HG02970 (cell line): ENCODE measurements at regions not wholly inside any gene's neighbourhood (a gene's known extent, or its start where the extent isn't known, plus 50 kb on each side); places are given as distances from the start of the nearest gene placed in this dataset.

Source experiments
- ATAC-seq: cut with Tn5 transposase; IDR thresholded peaks from one replicate; pipeline ENCODE4 v1.9.1; 2021; ENCODE audit warnings: mild to moderate bottlenecking, moderate library complexity, moderate number of reproducible peaks; ENCODE audit not compliant: unreplicated experiment, low FRiP score

- no peak for ATAC-seq
Observed at GRCh38 chr2:129056959-129057317, 738.3 kb upstream of the HS6ST1 start.

GRCh38 chr2:129058981-129059380 is 740.3 kb upstream of the HS6ST1 start:
- ATAC-seq = no peak

GRCh38 chr2:129059476-129059875 is 740.8 kb upstream of the HS6ST1 start:
- no peak for ATAC-seq

DNA sequence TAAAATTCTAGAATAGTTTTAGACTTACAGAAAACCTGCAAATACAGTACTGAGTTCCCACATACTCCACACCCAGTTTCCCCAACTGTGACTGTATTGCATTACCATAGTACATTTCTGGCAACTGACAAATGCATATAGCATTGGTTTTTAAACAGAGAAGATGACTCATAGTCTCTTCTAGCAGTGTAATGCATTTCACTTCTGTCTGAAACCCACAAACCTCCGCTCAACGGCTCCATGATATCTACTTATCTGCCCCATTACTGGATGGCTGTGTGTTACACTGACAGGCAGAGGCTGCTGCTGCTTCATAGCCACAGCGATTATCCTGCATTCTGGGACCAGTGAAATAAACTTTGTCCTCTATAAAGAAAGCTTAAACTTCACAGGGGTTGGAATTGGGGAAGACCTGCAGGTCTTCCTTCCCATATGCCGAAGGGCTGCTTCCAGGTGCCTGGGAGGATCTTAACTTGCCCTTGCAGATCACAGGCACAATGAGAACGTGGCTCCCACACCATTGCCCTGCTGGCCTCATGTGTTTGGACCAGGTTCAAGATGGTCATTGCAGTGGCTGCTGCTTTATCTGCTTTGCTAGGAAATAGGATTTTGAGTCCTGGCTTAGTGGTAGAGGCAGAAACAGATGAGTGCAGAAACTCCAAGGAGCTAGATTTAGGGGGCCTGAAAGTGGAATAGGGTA is 742.6 kb upstream of the HS6ST1 start:
- no peak for ATAC-seq

DNA sequence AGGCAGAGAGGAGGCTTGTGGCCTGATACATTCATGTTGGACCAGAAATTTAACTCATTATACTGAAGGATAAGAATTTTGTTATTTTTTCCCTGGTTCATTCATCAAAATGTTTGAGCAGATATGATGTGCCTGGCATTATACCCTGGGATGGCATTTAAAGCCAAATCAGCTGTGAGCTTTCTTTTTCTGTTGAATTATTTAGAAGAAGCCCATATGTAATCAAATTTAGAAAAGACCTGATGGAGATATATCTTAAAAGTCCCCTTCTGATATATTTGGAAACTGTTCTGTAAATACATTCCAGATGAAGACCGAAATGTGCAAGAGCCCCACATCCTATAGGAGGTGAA is 743.1 kb upstream of the HS6ST1 start:
- ATAC-seq = no peak

DNA sequence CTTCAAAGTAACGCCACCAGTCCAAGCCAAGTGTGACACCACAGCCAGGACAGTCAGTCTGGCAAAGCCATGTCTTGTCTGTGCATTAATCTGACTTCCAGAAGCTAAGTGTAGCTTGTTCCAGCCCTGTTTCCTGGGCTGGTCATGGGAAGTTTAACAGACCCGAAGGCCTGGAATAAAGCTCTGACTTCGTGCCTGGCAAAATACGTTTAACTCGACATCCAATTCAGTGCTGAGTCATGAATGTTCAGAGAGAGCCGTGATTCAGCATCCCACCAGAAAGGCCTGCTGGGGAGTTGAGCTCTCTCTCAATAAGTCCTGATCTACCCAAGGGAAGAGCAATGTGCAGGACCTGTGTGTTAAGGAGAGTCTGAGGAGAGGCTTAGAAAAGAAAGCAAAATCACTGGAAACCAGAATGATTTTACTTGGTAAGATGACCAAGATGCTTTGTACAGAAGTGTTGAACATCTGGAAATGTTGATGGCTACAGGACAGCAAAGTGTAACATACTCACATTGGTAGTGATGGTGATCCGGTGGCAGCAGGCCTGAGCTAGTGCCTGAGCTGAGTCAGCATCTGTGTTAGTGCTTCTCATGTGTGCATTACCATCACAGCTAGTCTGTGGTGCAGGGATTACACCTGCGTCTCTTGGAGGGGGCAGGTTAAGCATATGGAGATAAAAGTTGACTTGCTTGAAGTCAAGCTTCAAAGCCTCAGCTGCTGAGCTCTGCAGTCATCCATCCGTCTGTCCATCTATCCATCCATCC is 743.7 kb upstream of the HS6ST1 start:
- ATAC-seq = no peak

GRCh38 chr2:129067070-129067469 is 748.4 kb upstream of the HS6ST1 start:
- ATAC-seq = no peak

DNA sequence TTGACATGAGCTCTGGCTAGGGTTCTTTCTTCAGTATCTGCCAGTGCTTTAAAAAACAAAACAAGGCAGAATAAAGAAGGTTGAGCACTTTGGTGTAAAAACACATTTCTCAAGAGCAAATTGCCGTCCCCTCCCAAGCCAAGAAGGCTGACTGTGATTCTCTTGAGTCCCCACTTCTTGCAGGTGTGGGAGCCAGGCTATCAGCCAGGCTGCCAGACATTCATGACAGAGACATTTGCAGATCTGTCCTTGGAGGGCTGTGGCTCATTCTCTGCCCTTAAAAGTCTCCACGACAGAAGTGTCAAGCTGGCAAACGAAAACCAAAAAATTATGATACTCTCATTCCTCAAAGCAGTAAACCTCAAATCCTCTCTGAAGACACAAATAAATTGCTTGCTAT is 749.3 kb upstream of the HS6ST1 start:
- ATAC-seq = no peak

GRCh38 chr2:129068543-129068942 is 749.9 kb upstream of the HS6ST1 start:
- ATAC-seq = no peak

GRCh38 chr2:129069875-129070594 is 751.4 kb upstream of the HS6ST1 start:
- ATAC-seq = no peak

GRCh38 chr2:129070663-129071062 is 752.0 kb upstream of the HS6ST1 start:
- no peak for ATAC-seq

GRCh38 chr2:129071531-129071930 is 752.9 kb upstream of the HS6ST1 start:
- no peak for ATAC-seq

DNA sequence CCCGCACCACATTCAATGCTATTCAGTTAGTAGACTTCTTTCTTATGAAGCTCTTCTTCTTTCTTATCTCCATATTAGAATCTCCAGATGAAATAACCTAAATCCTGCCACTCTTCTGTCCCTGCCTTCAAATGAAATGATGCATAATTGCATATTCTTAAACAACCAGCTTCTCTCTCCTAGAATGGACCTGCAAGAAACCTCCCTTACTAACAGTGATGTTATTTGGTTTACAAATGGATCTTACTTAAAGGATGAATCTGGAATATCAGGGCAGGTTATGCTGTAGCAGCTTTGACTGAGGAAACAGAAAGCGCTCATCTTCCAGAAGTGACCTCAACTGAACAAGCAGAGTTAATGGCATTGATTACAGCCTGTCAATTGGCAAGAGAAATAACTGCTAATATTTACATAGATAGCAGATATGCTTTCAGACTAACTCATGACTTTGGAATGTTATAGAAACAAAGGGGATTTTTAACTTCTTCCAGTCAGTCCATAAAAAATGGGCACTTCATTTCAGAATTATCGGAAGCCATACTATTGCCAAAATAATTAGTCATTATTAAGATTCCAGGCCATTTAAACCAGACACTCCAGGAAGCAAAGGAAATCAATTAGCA is 755.7 kb upstream of the HS6ST1 start:
- no peak for ATAC-seq

DNA sequence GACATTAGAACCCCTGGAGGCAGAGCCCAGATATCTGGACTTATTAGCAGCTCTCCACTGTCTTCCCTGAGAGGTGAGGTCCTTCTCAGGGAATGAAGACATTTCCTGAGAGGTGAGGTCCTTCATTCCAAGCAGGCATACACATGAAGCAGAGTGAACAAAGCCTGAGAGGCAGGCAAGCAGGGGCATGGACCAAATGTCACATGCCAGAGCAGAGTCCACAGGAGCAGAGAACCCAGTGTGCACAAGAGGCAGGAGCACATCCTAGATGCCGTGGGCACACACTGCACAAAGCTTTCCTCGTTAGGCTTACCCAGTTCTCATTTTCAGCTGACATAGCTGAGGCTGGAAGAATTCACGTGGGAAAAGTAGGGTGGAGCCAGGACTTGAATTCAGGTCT is 759.9 kb upstream of the HS6ST1 start:
- no peak for ATAC-seq

DNA sequence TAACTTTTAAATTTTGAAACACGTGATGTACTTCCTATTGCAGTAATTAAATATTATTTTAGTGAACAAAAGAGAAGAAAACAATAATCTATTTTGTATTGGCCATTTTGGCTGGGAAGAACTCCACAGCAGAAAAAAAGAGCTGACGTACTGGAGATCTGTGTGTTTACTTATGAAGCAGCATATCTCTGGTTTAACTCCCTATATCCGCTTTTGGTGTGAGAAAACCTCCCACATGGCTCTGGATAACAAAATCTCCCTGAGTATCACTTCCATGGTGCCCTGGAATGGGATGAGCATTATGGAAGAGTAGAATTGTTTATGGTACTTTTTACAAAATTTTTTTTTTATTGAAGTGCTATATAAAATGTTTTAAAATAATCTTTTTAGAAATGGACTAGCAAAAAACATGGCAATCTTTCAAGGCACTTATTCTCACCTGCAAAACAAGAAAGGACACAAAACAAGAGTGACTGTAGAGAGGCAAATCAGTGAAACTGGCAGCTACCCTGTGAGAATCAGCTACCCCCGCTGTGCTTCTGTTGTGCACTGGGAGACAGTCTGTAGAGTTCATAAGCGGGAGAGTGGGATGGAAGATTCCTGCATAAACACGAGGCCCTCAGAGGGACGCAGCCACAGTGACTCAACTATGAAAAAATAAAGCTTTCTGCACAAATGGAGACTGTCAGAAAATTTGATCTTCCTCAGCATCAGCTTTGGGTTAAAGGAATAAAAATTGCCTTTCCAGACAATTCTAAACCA is 762.2 kb upstream of the HS6ST1 start:
- no peak for ATAC-seq

DNA sequence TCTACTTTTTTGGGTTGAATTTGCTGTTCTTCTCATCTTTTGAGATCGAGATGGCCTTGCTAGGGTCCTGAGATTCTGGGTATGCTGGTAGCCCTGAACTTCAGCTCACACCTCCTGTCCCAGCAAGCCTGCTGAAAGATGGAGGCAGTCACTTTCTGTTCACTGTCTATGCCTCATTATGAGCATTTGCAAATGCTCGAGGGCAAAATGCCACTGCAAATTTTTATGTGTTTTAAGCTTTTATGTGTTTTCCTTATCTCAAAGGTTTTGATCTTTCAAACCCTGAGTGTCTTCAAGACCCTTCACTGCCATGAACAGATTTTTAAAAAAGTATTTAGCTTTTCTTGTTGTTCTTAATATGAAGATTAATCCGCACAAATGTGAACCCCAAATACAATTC is 766.7 kb upstream of the HS6ST1 start:
- ATAC-seq = no peak

DNA sequence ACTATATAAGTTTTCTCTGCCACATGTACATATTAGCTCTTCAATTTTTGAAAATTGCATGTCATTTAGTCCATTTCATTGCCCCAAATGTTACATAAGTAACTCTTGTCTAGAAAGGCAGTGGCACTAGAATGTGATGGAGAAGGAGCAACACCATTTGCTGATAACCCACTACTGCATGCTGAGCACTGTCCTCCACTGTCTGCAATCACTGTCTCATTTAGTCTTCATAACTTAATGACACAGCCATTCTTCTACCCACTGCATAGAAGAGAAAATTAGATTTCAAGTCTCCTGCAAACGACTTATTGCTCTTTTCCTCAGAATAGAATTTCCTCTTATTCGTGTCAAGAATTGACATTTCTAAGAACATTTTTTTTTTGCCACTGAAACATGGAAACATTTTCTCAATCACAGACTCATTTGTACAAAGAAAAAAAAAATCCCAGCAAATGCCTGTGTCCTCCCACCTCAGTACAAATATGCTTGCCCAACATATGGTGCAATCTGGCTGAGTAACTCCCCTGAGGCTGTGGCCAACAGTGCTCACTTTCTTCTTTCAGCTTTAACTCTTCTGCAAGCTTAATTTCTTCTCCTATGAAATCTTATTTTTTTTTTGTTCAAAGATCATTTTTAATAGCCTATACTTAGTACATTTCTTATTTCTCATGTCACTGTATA is 768.6 kb upstream of the HS6ST1 start:
- ATAC-seq = no peak

GRCh38 chr2:129091620-129092019 is 773.0 kb upstream of the HS6ST1 start:
- no peak for ATAC-seq

- no peak for ATAC-seq
Observed at GRCh38 chr2:129092956-129093355, 774.3 kb upstream of the HS6ST1 start.

DNA sequence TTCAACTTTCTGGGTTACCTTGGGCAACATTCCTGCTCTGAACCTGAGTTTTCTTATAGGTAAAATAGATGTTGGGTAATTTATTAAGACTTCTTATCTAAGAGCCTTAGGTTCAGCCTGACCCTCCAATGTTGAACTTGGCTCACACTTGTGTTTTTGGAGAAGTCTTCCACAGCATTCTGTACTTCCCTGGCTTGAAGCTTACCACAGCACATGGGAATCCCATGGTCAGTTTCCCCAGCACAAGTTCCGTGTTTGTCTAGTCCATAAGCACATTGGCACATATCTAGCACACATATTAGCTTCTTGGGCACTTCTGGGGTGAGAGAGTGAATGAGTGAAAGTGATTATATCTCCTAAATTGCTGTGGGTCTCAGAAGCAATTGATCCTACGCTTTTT is 782.5 kb upstream of the HS6ST1 start:
- ATAC-seq = no peak
